MV-4-11 (cell line): ENCODE measurements at regions not wholly inside any gene's neighbourhood (a gene's known extent, or its start where the extent isn't known, plus 50 kb on each side); places are given as distances from the start of the nearest gene placed in this dataset.
A peak's percentile ranks its signal among the peaks of the same experiment; 100 is the strongest.
"Not testable (repeated sequence)": the region's sequence is repeated elsewhere in the genome, so short reads cannot be mapped to it uniquely, and the experiment has no call there.

ENCODE experiments used
- DNase-seq: peaks from one replicate; lab custom pipeline; 2025; lab: John Stamatoyannopoulos, UW

GRCh38 chr11:28808771-28809170 is 700.6 kb downstream of the METTL15 start:
- DNase-seq: no peak

DNA sequence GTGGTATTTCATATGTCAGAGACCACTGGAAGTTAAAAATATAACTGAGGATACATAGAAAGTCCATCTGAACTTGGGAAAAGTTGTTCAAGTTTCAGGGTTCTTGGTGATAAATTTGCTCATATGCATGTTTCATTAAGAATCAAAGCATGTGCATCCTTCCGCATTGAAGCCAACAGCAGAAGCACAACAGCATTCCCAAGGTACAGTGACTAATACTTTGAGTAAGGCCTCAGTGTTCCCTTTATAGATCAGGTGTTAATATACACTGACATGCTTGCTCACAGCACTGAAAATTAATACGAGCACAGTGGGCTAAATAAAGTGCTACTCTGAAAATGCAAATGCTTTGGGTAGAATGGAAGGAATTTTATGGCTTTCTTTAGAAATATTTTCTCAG is 691.1 kb downstream of the METTL15 start:
- DNase-seq: no peak

DNA sequence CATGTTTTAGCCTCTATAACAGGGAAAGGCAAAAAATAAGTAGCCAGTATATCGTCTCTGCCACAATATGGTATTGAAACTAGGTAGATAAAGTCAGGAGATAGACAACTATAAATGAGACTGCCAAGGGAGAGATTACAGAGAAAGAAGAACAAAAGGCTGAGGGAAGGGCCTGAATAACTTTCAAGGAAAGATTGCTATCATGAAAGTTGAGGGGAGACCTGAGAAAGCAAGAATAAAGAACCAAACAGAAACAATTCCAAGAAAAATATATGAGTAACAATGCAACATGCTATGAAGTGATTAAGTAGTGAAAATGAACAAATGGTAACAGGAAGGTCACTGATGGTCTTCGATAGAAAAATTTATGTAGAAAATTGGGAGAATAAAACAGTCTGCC is 690.1 kb downstream of the METTL15 start:
- DNase-seq: no peak

GRCh38 chr11:28797536-28797935 is 689.3 kb downstream of the METTL15 start:
- peak; percentile 29 for DNase-seq

- no peak for DNase-seq
These were observed 686.2 kb downstream of the METTL15 start for GRCh38 chr11:28794405-28794804.

GRCh38 chr11:28793282-28793738 is 685.1 kb downstream of the METTL15 start:
- no peak for DNase-seq

GRCh38 chr11:28792856-28793255 is 684.7 kb downstream of the METTL15 start:
- DNase-seq: no peak

GRCh38 chr11:28787897-28788296 is 679.7 kb downstream of the METTL15 start:
- not testable (repeated sequence) for DNase-seq

DNA sequence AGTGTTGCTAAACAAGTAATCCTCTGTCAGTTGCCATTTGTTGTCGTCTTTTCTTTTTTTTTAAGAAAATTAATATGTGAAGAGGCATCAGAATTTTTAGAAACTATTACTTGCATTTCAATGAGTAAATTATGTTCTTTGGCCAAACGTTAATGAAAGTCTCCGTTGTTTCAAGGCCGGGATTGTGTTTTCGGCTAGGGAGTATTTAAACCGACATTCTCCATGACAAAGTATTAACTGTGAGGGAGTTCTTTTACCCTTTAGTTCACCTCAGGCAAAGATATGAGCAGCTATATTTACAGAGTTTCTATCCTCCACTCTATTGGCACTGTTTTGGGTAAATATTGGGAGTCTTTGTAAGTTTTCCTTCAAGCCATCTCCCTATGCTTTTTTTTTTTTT is 668.9 kb downstream of the METTL15 start:
- DNase-seq: no peak

- no peak for DNase-seq
These were observed 665.4 kb downstream of the METTL15 start for GRCh38 chr11:28773606-28774005.

- no peak for DNase-seq
These were observed 662.6 kb downstream of the METTL15 start for GRCh38 chr11:28770806-28771205.

DNA sequence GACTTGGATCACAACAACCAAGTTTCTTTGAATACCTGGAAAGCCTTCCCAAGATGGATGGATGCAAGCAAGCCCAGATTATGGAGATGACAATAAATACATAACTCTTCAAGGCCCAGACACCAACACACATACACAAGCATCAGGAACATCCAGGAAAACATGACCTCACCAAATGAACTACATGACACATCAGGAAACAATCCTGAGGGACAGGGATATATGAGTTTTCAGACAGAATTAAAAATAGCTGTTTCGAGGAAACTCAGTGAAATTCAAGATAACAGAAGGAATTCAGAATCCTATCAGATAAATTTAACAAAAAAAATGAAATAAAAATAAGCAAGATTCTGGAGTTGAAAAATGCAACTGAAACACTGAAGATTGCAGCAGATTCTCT is 659.4 kb downstream of the METTL15 start:
- DNase-seq: no peak

DNA sequence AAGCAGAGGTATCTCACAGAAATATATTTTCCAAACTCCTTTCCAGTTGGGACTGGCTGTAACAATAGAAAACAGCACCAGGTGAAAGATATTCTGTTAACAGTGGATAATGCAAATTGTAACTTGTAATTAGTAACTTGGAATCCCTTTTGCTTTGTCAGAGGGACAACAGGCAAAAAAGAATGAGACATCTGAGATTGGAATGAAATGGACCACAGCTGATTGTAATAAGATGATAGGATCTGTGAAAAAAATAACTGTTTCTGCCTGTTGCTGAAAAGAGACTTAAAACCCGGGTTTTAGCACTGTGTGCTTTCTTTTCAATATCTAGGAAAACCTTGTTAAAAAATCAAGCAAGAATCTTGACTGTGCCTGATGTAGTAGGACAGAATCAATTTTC is 655.7 kb downstream of the METTL15 start:
- no peak for DNase-seq

DNA sequence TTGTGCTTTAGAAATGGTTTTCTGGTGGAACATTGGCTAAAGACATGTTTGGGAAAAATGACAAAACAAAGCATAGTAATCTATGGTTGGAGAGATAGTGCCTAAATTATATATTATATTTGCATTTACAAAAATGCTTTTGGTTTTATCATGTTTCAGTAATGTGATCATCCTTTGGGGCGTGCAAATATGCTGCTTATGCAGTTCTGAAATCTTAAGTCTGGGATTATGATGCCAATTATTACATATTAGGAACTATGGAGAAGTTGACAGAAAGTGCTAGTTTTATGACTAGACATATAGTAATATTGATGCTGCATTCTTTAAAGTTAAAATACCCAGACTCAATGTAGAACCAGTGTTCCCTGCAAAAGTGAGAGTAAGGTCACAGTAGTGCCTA is 655.0 kb downstream of the METTL15 start:
- no peak for DNase-seq

- no peak for DNase-seq
These were observed 652.6 kb downstream of the METTL15 start for GRCh38 chr11:28760676-28761390.

DNA sequence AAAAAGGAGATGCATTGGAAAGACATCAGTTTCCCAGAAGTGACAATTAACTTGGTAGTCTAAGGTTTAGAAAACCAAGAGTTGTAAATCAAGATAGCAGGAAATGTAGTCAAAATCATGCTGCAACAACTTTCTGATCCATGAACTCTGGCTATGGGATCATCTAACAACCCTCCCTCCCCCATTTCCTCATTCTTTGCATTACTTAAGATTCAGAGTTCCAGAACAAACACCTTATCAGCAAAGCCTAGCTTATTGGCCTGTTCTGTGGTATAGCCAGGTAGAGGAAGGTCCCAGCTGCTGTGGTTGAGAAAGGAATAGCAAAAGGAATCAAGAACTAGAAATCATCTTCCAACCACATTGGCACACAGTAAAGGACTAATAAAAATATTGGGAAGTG is 651.1 kb downstream of the METTL15 start:
- DNase-seq: no peak

- no peak for DNase-seq
These were observed 649.7 kb downstream of the METTL15 start for GRCh38 chr11:28757725-28758515.

DNA sequence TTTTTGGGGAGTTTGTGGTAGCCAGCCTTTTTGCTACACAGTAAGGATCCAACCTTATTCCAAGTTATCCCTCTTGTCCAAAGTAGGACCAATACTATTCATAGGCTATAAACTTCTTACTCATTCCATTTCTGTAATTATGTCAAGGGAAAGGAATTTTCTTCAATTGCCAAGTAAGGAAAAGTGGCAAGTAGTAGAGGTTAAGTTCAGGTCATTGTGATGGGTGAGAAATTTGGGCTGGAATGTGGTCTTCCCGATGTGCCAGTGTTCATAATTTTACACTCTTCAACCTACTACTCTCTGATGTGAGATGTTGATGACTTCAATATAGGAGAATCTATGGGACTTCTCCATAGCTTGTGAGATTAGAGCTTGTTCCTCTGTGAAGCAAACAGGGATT is 648.8 kb downstream of the METTL15 start:
- DNase-seq: no peak

DNA sequence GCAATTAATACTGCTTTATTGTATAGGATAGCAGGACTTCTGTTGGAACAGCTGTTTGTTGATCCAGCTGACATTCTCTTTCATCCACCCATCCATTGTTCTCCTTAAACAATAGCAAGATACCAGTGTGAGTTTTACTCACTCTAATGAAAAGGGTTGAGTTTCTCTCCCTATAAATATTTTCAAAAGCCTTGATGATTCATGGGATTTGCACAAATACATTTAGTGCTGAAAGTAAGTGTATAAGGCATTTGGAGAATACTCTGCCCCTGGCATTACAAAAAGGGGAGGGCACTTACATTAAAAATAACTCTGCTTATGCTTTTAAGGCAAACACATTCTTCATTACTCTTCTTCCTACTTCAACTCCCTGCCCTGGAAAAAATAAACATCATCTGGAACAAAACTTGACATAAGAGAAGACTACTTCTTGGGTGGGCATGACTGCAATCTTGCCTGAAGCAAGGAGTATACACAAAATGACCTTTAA is 634.9 kb downstream of the METTL15 start:
- no peak for DNase-seq

DNA sequence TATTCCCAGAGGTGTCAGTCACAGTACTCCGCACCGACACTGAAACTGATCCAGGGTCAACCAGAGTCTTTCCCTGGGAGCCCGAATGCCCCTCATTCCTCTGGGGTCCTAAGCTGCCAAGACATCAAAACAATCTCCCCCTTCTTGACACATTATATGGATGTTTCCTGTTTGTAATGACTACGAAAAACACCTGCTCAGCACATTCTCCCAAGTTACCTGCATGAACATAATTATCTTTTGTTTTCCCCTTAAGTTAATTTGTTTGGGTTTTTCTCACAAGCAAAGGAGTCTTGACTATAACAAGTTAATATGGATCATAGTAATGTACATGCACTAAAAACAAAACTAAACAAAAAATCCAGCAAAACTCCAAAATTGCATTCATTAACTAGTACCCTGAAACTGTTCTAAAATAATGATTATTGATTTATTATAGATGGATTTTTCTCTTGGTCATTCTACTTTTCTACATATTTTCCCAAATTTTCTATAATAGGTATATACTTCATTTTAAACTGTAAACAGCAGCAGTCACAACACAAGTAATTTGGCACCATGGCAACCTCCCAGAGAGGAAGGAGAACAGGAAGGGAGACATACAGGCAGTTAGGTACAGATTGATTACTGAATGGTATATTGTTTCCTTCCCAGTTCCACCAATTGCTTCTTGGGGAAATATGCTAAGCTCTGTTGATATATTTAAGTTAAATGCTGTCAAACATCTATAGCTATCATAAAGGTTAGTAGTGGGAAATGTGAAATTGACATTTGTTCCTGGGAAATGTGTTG is 631.5 kb downstream of the METTL15 start:
- DNase-seq: no peak

GRCh38 chr11:28738549-28738948 is 630.4 kb downstream of the METTL15 start:
- no peak for DNase-seq

- DNase-seq: no peak
These were observed 628.1 kb downstream of the METTL15 start for GRCh38 chr11:28736256-28736655.
